Prostate gland (tissue), 2 donors: ENCODE measurements at regions not wholly inside any gene's neighbourhood (a gene's known extent, or its start where the extent isn't known, plus 50 kb on each side); places are given as distances from the start of the nearest gene placed in this dataset.

ENCODE experiments used
- POLR2A ChIP-seq: fragments of 450-650 bp; IDR thresholded peaks from one replicate; pipeline ENCODE4 v1.6.1; 2016; ENCODE audit warnings: antibody characterized with exemption, mild to moderate bottlenecking
- POLR2AphosphoS5 ChIP-seq: sonication (generic); formaldehyde crosslinking; IDR thresholded peaks from one replicate; pipeline ENCODE4 v1.6.1; 2017; ENCODE audit warnings: antibody characterized with exemption
- TF ChIP-seq, protein P1 (sequence below), 4 experiments: fragments of 200-600 bp in 2 of 4; fragments of 450-650 bp in 2 of 4; sonication (generic) in 2 of 4; IDR thresholded peaks; 1 replicate in 3 of 4; 2 replicates in 1 of 4; pipeline ENCODE4 v1.5.1; 2016 to 2019; ENCODE audit warnings: antibody characterized with exemption in 4 of 4, mild to moderate bottlenecking in 2 of 4, moderate library complexity in 2 of 4

DNA sequence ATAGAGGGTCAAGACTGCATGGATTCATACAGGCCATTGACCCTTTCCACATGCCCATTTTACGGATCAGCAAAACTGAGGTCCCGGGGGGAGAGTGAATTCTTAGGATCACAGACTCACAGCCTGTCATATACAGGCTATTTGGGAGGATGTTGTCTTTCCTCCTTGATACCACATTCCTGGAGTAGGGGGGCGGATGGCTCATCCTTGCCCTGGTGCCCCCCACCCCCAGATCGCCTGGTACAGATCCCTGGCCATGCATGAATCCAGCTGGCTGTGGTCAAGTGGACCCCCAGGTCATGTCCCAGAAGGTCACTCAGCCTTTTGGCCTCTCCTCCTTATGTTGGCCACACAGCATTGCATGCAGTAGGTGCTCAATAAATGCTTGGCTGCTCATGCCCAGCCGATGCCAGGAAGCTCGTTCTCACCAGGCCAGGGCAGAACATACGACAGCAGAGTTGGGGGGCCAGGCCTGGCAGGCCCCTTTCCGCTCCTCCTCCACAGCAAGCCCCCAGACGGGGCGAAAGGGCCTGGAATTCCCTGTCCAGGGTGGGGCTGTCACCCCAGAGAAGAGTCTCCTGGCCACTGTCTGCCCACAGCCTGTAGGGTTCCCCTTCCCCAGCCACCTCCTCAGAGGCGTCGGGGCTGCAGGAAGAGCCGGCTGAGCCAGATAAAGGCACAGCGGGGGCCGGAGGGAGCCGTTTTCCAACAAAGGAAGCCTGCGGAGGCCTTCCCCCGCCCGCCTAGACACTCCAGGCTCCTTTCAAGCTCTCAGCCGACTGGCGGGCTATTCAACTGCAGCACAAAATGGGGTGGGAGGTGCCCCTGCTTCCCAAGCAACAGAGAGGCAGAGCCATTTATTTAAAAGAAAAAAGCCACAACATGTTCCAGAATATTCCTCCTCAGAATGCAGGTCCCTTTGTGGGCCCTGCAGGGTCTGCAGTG is 215.7 kb upstream of the CIBAR2 start:
- TF ChIP-seq POLR2A = no peak
- TF ChIP-seq, protein P1, sequence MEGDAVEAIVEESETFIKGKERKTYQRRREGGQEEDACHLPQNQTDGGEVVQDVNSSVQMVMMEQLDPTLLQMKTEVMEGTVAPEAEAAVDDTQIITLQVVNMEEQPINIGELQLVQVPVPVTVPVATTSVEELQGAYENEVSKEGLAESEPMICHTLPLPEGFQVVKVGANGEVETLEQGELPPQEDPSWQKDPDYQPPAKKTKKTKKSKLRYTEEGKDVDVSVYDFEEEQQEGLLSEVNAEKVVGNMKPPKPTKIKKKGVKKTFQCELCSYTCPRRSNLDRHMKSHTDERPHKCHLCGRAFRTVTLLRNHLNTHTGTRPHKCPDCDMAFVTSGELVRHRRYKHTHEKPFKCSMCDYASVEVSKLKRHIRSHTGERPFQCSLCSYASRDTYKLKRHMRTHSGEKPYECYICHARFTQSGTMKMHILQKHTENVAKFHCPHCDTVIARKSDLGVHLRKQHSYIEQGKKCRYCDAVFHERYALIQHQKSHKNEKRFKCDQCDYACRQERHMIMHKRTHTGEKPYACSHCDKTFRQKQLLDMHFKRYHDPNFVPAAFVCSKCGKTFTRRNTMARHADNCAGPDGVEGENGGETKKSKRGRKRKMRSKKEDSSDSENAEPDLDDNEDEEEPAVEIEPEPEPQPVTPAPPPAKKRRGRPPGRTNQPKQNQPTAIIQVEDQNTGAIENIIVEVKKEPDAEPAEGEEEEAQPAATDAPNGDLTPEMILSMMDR (IDR thresholded peaks at IDR 0.05) = no peak
- no peak for TF ChIP-seq POLR2AphosphoS5
